DOHH2 (cell line): ENCODE measurements at regions not wholly inside any gene's neighbourhood (a gene's known extent, or its start where the extent isn't known, plus 50 kb on each side); places are given as distances from the start of the nearest gene placed in this dataset.

Source experiments
- H3F3A ChIP-seq: fragments of 200-600 bp; sonication (generic), shearing (Covaris generic); 2 replicates; pipeline ENCODE4 v1.6.0; 2016; ENCODE audit warnings: antibody characterized with exemption, mild to moderate bottlenecking; ENCODE audit not compliant: control insufficient read depth, insufficient read depth
- H3K27ac ChIP-seq: fragments of 200-600 bp; sonication (generic); 2 replicates; pipeline ENCODE4 v1.5.1; 2014; ENCODE audit warnings: low read depth, mild to moderate bottlenecking, low read length, moderate library complexity
- H3K27me3 ChIP-seq: fragments of 200-600 bp; sonication (generic); 2 replicates; pipeline ENCODE4 v1.6.1; 2014; ENCODE audit warnings: mild to moderate bottlenecking, low read length, mixed read lengths; ENCODE audit not compliant: control insufficient read depth
- H3K36me3 ChIP-seq: fragments of 200-600 bp; sonication (generic); 2 replicates; pipeline ENCODE4 v1.6.1; 2014; ENCODE audit warnings: mild to moderate bottlenecking, low read length, moderate library complexity, mixed read lengths; ENCODE audit not compliant: control insufficient read depth
- H3K4me1 ChIP-seq: fragments of 200-600 bp; sonication (generic); 2 replicates; pipeline ENCODE4 v1.6.1; 2014; ENCODE audit warnings: mild to moderate bottlenecking, low read length, mixed read lengths; ENCODE audit not compliant: control insufficient read depth
- H3K4me2 ChIP-seq: fragments of 200-600 bp; sonication (generic); 2 replicates; pipeline ENCODE4 v1.6.0; 2014; ENCODE audit warnings: mild to moderate bottlenecking, low read length, moderate library complexity
- H3K4me3 ChIP-seq: fragments of 200-600 bp; sonication (generic); 2 replicates; pipeline ENCODE4 v1.5.1; 2014; ENCODE audit warnings: mild to moderate bottlenecking, low read length, mixed read lengths
- H3K79me2 ChIP-seq: fragments of 200-600 bp; sonication (generic); 2 replicates; pipeline ENCODE4 v1.6.1; 2014; ENCODE audit warnings: mild to moderate bottlenecking, low read length, mixed read lengths; ENCODE audit not compliant: control insufficient read depth
- H3K9me2 ChIP-seq: fragments of 200-600 bp; sonication (generic); replicated peaks from 2 replicates; pipeline ENCODE4 v1.6.1; 2014; ENCODE audit warnings: mild to moderate bottlenecking, low read length, mixed read lengths; ENCODE audit not compliant: control insufficient read depth
- H3K9me3 ChIP-seq: fragments of 200-600 bp; sonication (generic); 2 replicates; pipeline ENCODE4 v1.6.1; 2014; ENCODE audit warnings: antibody characterized with exemption, low read length, mixed read lengths; ENCODE audit not compliant: control insufficient read depth, insufficient read depth
- H4K20me1 ChIP-seq: fragments of 200-600 bp; sonication (generic); 2 replicates; pipeline ENCODE4 v1.6.0; 2014; ENCODE audit warnings: low read depth, mild to moderate bottlenecking, antibody characterized with exemption, low read length, moderate library complexity; ENCODE audit not compliant: control insufficient read depth, insufficient read depth
- CTCF ChIP-seq: fragments of 200-600 bp; sonication (generic); IDR thresholded peaks from one replicate; pipeline ENCODE4 v1.5.1; 2014; ENCODE audit warnings: antibody characterized with exemption, mild to moderate bottlenecking, low read depth, low read length; ENCODE audit not compliant: poor library complexity, severe bottlenecking
- EZH2phosphoT487 ChIP-seq: fragments of 200-600 bp; sonication (generic); IDR thresholded peaks from 2 replicates; pipeline ENCODE4 v1.6.1; 2017; ENCODE audit warnings: borderline replicate concordance, mild to moderate bottlenecking, antibody characterized with exemption, low read length, moderate library complexity, mixed read lengths

- Histone ChIP-seq H3K9me2 (no peaks in the 10 kb centered on the region), H4K20me1 (no peaks in the 10 kb centered on the region), H3K27ac (no peak overlapping the region), H3K4me1 (no peaks in the 10 kb centered on the region), H3K4me2 (no peak overlapping the region), H3K27me3 (no peaks in the 10 kb centered on the region), H3K36me3 (no peaks in the 10 kb centered on the region), H3K79me2 (no peaks in the 10 kb centered on the region), H3F3A (no peaks in the 10 kb centered on the region), H3K4me3 (no peak overlapping the region), H3K9me3 (no peaks in the 10 kb centered on the region)
- TF ChIP-seq CTCF, result no peak
These were observed 1808.6 kb upstream of the NUDT12 start for GRCh38 chr5:105371169-105371568.

DNA sequence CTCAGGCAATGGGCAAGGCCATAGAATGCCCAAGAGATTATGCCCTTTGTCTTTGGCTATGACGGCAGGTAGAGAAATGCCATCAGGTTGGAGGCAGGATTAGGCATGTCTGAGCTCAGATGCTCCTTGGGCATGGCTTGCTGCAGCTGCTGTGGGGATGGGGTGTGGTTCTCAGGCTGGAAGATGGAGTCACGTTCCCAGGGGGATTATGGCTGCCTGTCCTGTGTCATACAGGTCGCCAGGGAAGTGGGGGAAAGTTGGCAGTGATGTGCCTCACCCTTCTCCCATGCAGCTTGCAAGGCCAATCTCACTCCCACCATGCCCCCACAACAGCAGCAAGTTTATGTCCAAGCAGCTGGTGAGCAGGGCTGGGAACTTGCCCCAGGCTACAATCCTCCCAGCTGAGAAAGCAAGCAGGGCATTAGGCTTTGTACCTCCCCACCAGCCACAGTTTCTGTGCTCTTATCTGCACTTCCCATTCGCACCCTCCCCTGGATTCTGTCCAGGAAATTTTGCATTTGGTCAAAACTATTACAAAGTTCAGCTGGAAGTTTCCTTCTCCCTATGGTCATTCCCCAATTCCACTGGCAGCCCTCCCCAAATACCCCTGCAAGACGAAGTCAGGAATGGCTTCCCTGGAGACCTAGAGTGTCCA, 1788.0 kb upstream of the NUDT12 start:
- H3K9me2 ChIP-seq, result no peaks in the 10 kb centered on the region
- H3F3A ChIP-seq, result no peaks in the 10 kb centered on the region
- no peaks in the 10 kb centered on the region for H3K36me3 ChIP-seq
- no peaks in the 10 kb centered on the region for H4K20me1 ChIP-seq
- H3K79me2 ChIP-seq, result no peaks in the 10 kb centered on the region
- H3K9me3 ChIP-seq, result no peaks in the 10 kb centered on the region; the same call in 1 of the 2 replicates
- H3K4me2 ChIP-seq, result no peak overlapping the region
- H3K27me3 ChIP-seq, result no peaks in the 10 kb centered on the region
- no peak for TF ChIP-seq CTCF
- no peak for TF ChIP-seq EZH2phosphoT487
- no peaks in the 10 kb centered on the region for H3K4me1 ChIP-seq
- no peak overlapping the region for H3K4me3 ChIP-seq
- H3K27ac ChIP-seq, result no peak overlapping the region

DNA sequence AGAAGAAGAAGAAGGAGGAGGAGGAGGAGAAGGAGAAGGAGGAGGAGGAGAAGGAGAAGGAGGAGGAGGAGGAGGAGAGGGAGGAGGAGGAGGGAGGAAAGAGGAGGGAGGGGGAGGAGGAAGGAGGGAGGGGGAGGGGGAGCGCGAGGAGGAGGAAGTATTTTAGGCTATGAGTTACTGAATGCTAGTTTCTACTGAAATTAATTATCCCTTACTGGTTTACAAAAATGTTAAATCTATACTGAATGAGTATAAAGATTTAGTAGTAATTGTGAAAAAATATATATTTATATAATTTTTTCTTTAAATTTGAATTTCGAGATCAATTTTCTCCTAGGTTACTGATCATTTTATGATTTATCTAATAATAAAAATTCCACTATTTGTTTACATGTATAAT, 1769.0 kb upstream of the NUDT12 start:
- Histone ChIP-seq H4K20me1 (no peaks in the 10 kb centered on the region), H3K4me3 (no peak overlapping the region), H3K36me3 (no peaks in the 10 kb centered on the region), H3K79me2 (no peaks in the 10 kb centered on the region), H3F3A (no peaks in the 10 kb centered on the region), H3K27me3 (no peaks in the 10 kb centered on the region), H3K4me2 (no peak overlapping the region), H3K4me1 (no peaks in the 10 kb centered on the region), H3K27ac (no peak overlapping the region), H3K9me2 (no peaks in the 10 kb centered on the region), H3K9me3 (no peaks in the 10 kb centered on the region)
- TF ChIP-seq EZH2phosphoT487, result no peak
- no peak for TF ChIP-seq CTCF
